GM12878 (cell line): ENCODE measurements at regions not wholly inside any gene's neighbourhood (a gene's known extent, or its start where the extent isn't known, plus 50 kb on each side); places are given as distances from the start of the nearest gene placed in this dataset.

Experiments used
- ATAC-seq: fragments of 200-7000 bp; cut with Tn5 transposase; 3 replicates; pipeline ENCODE4 v1.9.1; 2020; ENCODE audit warnings: mild to moderate bottlenecking, moderate library complexity
- BruUV-seq: library from RNA; stranded (reverse); fragments of 400-500 nt; replicated peaks from 2 replicates; lab custom pipeline; 2021; lab: Mats Ljungman, UMichigan
- CTCF ChIA-PET: fragments of 300-600 bp; sonication (Branson Sonifier 250); formaldehyde crosslinking; extraction: SDS; loops from one replicate; lab custom pipeline; 2021; ENCODE audit warnings: inconsistent platforms; lab: Yijun Ruan, JAX
- POLR2A ChIA-PET: fragments of 350-600 bp; formaldehyde crosslinking; extraction: SDS; loops from one replicate; lab custom pipeline; 2021; ENCODE audit warnings: inconsistent platforms; lab: Charles Lee
- RAD21 ChIA-PET: fragments of 300-600 bp; sonication (Branson Sonifier 250); formaldehyde crosslinking; loops from one replicate; lab custom pipeline; 2023; ENCODE audit warnings: antibody characterized with exemption; ENCODE audit not compliant: unreplicated experiment; lab: Charles Lee
- SMC1A ChIA-PET: fragments of 300-600 bp; sonication (Branson Sonifier 250); formaldehyde crosslinking; loops from one replicate; lab custom pipeline; 2023; ENCODE audit not compliant: unreplicated experiment, uncharacterized antibody; lab: Charles Lee
- DNase-seq: peaks from one replicate; pipeline ENCODE4 v3.0.0-alpha.2; 2011; ENCODE audit warnings: low read depth, low spot score
- FAIRE-seq: peaks from 3 replicates; lab custom pipeline; 2011; peaks lifted over from hg19 to GRCh38; lab: Jason Lieb, UNC
- H2AFZ ChIP-seq: 2 replicates; pipeline ENCODE4 v1.6.0; 2011; ENCODE audit warnings: low read depth, low read length, control low read depth; ENCODE audit not compliant: control insufficient read depth
- H3K27ac ChIP-seq: 2 replicates; pipeline ENCODE4 v1.5.1; 2011; ENCODE audit warnings: control low read depth; ENCODE audit not compliant: control insufficient read depth, insufficient read depth
- H3K27me3 ChIP-seq, 2 experiments: replicated peaks in 1 of 2; 2 replicates each; pipeline versions ENCODE4 v1.6.0 to v1.6.1; 2011; ENCODE audit warnings: low read length in 1 of 2; ENCODE audit not compliant: control insufficient read depth in 2 of 2, insufficient read depth in 2 of 2
- H3K36me3 ChIP-seq, 2 experiments: 2 replicates each; pipeline ENCODE4 v1.5.1; 2011; ENCODE audit warnings: low read length in 1 of 2; ENCODE audit not compliant: control insufficient read depth in 2 of 2, insufficient read depth in 2 of 2
- H3K4me1 ChIP-seq: 2 replicates; pipeline ENCODE4 v1.6.1; 2011; ENCODE audit warnings: mild to moderate bottlenecking, low read length, moderate library complexity, mixed read lengths; ENCODE audit not compliant: control insufficient read depth, insufficient read depth
- H3K4me2 ChIP-seq: 2 replicates; pipeline ENCODE4 v1.6.0; 2011; ENCODE audit warnings: control low read depth; ENCODE audit not compliant: control insufficient read depth, insufficient read depth
- H3K4me3 ChIP-seq: fragments of 200-600 bp; sonication (generic); 2 replicates; pipeline ENCODE4 v1.5.1; 2016
- H3K79me2 ChIP-seq: 2 replicates; pipeline ENCODE4 v1.6.0; 2011; ENCODE audit warnings: low read length; ENCODE audit not compliant: control insufficient read depth, insufficient read depth
- H3K9ac ChIP-seq: 2 replicates; pipeline ENCODE4 v1.8.0; 2011; ENCODE audit warnings: low read length, control low read depth, mixed read lengths; ENCODE audit not compliant: control insufficient read depth, insufficient read depth
- H3K9me3 ChIP-seq: replicated peaks from 3 replicates; pipeline ENCODE4 v1.5.1; 2011; ENCODE audit warnings: mild to moderate bottlenecking, low read length; ENCODE audit not compliant: control insufficient read depth, insufficient read depth
- H4K20me1 ChIP-seq: 2 replicates; pipeline ENCODE4 v1.6.0; 2011; ENCODE audit not compliant: control insufficient read depth, insufficient read depth
- CBX3 ChIP-seq: fragments of 200-600 bp; sonication (generic); IDR thresholded peaks from 2 replicates; pipeline ENCODE4 v1.6.1; 2016; ENCODE audit warnings: low read depth, borderline replicate concordance
- EP300 ChIP-seq, 2 experiments: fragments of 150-350 bp in 1 of 2; IDR thresholded peaks; 2 replicates each; pipeline ENCODE4 v1.6.1; 2011 to 2012; ENCODE audit warnings: low read depth in 2 of 2, low read length in 2 of 2, borderline replicate concordance in 1 of 2, improper control_type of control experiment in 1 of 2, inconsistent platforms in 1 of 2; ENCODE audit not compliant: control insufficient read depth in 1 of 2
- FOS ChIP-seq: IDR thresholded peaks from 3 replicates; pipeline ENCODE4 v1.6.1; 2011; ENCODE audit warnings: borderline replicate concordance; ENCODE audit not compliant: insufficient read length; ENCODE audit errors: extremely low read depth
- FOXK2 ChIP-seq: fragments of 450-650 bp; IDR thresholded peaks from 2 replicates; pipeline ENCODE4 v1.6.1; 2017; ENCODE audit warnings: mild to moderate bottlenecking, moderate library complexity
- HDAC2 ChIP-seq: fragments of 200-600 bp; sonication (generic); IDR thresholded peaks from 2 replicates; pipeline ENCODE4 v1.6.1; 2017
- IRF4 ChIP-seq: IDR thresholded peaks from 2 replicates; pipeline ENCODE4 v1.6.1; 2011; ENCODE audit warnings: low read depth, low read length
- JUNB ChIP-seq: IDR thresholded peaks from 2 replicates; pipeline ENCODE4 v1.6.1; 2016; ENCODE audit warnings: antibody characterized with exemption, mild to moderate bottlenecking
- JUND ChIP-seq: IDR thresholded peaks from 2 replicates; pipeline ENCODE4 v1.6.1; 2012; ENCODE audit warnings: low read depth, mild to moderate bottlenecking, low read length, improper control_type of control experiment, moderate library complexity
- SMARCA5 ChIP-seq: fragments of 450-650 bp; IDR thresholded peaks from 2 replicates; pipeline ENCODE4 v1.6.1; 2017; ENCODE audit warnings: mild to moderate bottlenecking
- ZZZ3 ChIP-seq: IDR thresholded peaks from 2 replicates; pipeline ENCODE4 v1.6.1; 2011; ENCODE audit warnings: low read depth; ENCODE audit not compliant: control insufficient read depth, insufficient read length
- in situ Hi-C: fragments of 300-500 bp; cut with MboI; formaldehyde crosslinking; loops from 9 replicates; pipeline ENCODE4 v1.14.3; 2018; ENCODE audit warnings: mixed read lengths
- intact Hi-C: fragments of 100-400 bp; cut with micrococcal nuclease; formaldehyde crosslinking; loops from one replicate; pipeline ENCODE4 v1.14.2; 2022; ENCODE audit not compliant: unreplicated experiment
- TF ChIP-seq, protein P1 (sequence below): IDR thresholded peaks from 2 replicates; pipeline ENCODE4 v1.6.1; 2012; ENCODE audit warnings: low read depth, low read length, improper control_type of control experiment
- TF ChIP-seq, protein P2 (sequence below): IDR thresholded peaks from 2 replicates; pipeline ENCODE4 v1.6.1; 2012; ENCODE audit warnings: low read depth, low read length, improper control_type of control experiment
- TF ChIP-seq, protein P3 (sequence below): fragments of 450-650 bp; IDR thresholded peaks from 2 replicates; pipeline ENCODE4 v1.6.1; 2017; ENCODE audit warnings: mild to moderate bottlenecking, moderate library complexity

DNA sequence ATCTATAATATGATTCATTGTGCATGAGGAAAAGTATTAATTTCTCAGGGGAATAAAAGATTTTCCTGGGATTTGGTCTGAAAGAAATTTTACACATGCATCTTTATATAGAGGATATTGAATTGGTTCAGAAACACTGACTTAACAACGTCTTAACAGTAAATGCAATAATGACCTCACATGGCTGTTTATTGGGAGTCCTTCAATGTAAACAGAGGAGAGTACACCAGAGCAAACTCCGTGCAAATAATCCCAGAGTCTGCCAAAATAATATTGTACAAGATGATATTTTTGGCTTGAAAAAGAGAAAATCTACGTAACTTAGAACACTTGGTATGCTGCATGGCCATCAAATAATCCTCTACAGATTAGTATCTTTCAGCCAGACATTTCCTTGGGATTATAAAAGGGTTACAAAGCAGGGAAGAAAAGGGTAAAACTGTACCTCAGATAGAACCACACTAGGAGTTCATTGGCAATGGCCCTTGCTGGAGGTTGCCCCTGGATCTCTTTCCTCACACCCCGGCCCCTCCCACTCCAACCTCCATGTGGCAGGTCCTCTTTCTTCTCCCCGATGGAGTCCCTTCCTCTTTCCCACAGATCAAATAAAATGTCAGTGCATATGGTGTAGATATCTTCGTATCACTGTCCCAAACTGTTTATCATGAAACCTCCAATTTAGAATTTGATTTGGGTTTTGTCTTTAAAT is 196.4 kb downstream of the EVX1 start (continued):
- TF ChIP-seq ZZZ3 (no peak), SMARCA5 (no peak), HDAC2 (no peak), EP300 (IDR thresholded peaks at IDR 0.05; ENCODE audit: borderline replicate concordance in 1 of 2, control insufficient read depth in 1 of 2, low read depth in 2 of 2, low read length in 2 of 2) (no peak), JUND (no peak)
- TF ChIP-seq, protein P1, sequence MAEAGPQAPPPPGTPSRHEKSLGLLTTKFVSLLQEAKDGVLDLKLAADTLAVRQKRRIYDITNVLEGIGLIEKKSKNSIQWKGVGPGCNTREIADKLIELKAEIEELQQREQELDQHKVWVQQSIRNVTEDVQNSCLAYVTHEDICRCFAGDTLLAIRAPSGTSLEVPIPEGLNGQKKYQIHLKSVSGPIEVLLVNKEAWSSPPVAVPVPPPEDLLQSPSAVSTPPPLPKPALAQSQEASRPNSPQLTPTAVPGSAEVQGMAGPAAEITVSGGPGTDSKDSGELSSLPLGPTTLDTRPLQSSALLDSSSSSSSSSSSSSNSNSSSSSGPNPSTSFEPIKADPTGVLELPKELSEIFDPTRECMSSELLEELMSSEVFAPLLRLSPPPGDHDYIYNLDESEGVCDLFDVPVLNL, result no peak

DNA sequence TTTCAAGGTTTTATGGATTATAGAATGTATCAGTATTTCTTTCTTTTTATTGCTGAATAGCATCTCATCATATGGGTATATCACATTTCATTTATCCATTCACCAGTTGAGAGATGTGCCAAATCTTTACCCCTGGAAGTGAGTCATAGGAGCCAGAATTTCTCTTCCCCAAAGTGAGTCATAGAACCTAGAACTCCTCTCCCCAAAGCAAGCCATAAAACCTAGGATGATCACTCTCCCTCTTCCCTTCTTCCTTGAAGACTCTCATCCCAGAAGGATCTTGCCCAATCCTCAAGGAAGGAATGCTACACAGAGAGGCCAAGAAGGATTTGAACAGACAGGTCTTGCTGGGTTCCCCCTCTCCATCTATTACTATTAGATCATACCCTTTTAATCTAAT is 199.9 kb downstream of the EVX1 start:
- Histone ChIP-seq H3K4me3 (no peak overlapping the region), H3K4me1 (no peaks in the 10 kb centered on the region), H3K27ac (no peak overlapping the region), H4K20me1 (no peaks in the 10 kb centered on the region), H2AFZ (no peak overlapping the region), H3K79me2 (no peaks in the 10 kb centered on the region), H3K9ac (no peak overlapping the region), H3K4me2 (no peak overlapping the region), H3K36me3 (no peaks in the 10 kb centered on the region), H3K27me3 (no peaks in the 10 kb centered on the region), H3K9me3 (no peaks in the 10 kb centered on the region)
- ChIA-PET POLR2A (no interaction called here), RAD21 (no interaction called here), CTCF (no interaction called here), SMC1A (no interaction called here)
- BruUV-seq, result no TSS peak
- intact Hi-C loops (no loop called here), in situ Hi-C loops (no loop called here)
- TF ChIP-seq, protein P2, sequence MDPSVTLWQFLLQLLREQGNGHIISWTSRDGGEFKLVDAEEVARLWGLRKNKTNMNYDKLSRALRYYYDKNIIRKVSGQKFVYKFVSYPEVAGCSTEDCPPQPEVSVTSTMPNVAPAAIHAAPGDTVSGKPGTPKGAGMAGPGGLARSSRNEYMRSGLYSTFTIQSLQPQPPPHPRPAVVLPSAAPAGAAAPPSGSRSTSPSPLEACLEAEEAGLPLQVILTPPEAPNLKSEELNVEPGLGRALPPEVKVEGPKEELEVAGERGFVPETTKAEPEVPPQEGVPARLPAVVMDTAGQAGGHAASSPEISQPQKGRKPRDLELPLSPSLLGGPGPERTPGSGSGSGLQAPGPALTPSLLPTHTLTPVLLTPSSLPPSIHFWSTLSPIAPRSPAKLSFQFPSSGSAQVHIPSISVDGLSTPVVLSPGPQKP, result no peak
- no peak for TF ChIP-seq FOXK2
- no peak for TF ChIP-seq EP300 (IDR thresholded peaks at IDR 0.05; ENCODE audit: borderline replicate concordance in 1 of 2, control insufficient read depth in 1 of 2, low read depth in 2 of 2, low read length in 2 of 2)
- TF ChIP-seq FOS, result no peak
- no peak for TF ChIP-seq CBX3
- TF ChIP-seq JUNB, result no peak
- TF ChIP-seq, protein P3, sequence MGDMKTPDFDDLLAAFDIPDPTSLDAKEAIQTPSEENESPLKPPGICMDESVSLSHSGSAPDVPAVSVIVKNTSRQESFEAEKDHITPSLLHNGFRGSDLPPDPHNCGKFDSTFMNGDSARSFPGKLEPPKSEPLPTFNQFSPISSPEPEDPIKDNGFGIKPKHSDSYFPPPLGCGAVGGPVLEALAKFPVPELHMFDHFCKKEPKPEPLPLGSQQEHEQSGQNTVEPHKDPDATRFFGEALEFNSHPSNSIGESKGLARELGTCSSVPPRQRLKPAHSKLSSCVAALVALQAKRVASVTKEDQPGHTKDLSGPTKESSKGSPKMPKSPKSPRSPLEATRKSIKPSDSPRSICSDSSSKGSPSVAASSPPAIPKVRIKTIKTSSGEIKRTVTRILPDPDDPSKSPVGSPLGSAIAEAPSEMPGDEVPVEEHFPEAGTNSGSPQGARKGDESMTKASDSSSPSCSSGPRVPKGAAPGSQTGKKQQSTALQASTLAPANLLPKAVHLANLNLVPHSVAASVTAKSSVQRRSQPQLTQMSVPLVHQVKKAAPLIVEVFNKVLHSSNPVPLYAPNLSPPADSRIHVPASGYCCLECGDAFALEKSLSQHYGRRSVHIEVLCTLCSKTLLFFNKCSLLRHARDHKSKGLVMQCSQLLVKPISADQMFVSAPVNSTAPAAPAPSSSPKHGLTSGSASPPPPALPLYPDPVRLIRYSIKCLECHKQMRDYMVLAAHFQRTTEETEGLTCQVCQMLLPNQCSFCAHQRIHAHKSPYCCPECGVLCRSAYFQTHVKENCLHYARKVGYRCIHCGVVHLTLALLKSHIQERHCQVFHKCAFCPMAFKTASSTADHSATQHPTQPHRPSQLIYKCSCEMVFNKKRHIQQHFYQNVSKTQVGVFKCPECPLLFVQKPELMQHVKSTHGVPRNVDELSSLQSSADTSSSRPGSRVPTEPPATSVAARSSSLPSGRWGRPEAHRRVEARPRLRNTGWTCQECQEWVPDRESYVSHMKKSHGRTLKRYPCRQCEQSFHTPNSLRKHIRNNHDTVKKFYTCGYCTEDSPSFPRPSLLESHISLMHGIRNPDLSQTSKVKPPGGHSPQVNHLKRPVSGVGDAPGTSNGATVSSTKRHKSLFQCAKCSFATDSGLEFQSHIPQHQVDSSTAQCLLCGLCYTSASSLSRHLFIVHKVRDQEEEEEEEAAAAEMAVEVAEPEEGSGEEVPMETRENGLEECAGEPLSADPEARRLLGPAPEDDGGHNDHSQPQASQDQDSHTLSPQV, result no peak
- TF ChIP-seq IRF4, result no peak
- no peak for ATAC-seq
- no peak for FAIRE-seq
- DNase-seq, result no peak
